H1 (cell line): ENCODE measurements at regions not wholly inside any gene's neighbourhood (a gene's known extent, or its start where the extent isn't known, plus 50 kb on each side); places are given as distances from the start of the nearest gene placed in this dataset.

Experiments used
- CTCF ChIA-PET: fragments of 300-600 bp; sonication (Branson Sonifier 250); formaldehyde crosslinking; loops from one replicate; lab custom pipeline; 2021; ENCODE audit not compliant: partially characterized antibody; lab: Charles Lee
- POLR2A ChIA-PET: fragments of 300-600 bp; sonication (Branson Sonifier 250); formaldehyde crosslinking; loops from one replicate; lab custom pipeline; 2021; ENCODE audit warnings: inconsistent platforms; ENCODE audit not compliant: partially characterized antibody; lab: Charles Lee
- DNase-seq, 2 experiments: peaks; one replicate each; pipeline versions ENCODE4 v3.0.0 to v3.0.0-alpha.2; 2010 to 2022; ENCODE audit warnings: low spot score in 2 of 2, low read depth in 1 of 2, mixed read lengths in 1 of 2
- FAIRE-seq: peaks from 2 replicates; lab custom pipeline; 2011; peaks lifted over from hg19 to GRCh38; lab: Jason Lieb, UNC
- H2AFZ ChIP-seq: 2 replicates; pipeline ENCODE4 v1.8.1; 2012; ENCODE audit warnings: low read length, inconsistent platforms
- H2AK5ac ChIP-seq: 2 replicates; pipeline ENCODE4 v1.6.1; 2013; ENCODE audit warnings: low read depth, low read length
- H2BK120ac ChIP-seq: replicated peaks from 2 replicates; pipeline ENCODE3; 2013; ENCODE audit warnings: low read depth, low read length, inconsistent platforms
- H2BK12ac ChIP-seq: 2 replicates; pipeline ENCODE4 v1.6.1; 2013; ENCODE audit warnings: low read depth, low read length
- H2BK15ac ChIP-seq: 2 replicates; pipeline ENCODE4 v1.6.1; 2013; ENCODE audit warnings: low read length
- H2BK20ac ChIP-seq: 2 replicates; pipeline ENCODE4 v1.6.1; 2013; ENCODE audit warnings: low read length
- H2BK5ac ChIP-seq: 2 replicates; pipeline ENCODE4 v1.6.1; 2013; ENCODE audit warnings: low read depth, low read length
- H3K14ac ChIP-seq: 2 replicates; pipeline ENCODE4 v1.6.1; 2013; ENCODE audit warnings: inconsistent platforms; ENCODE audit not compliant: insufficient read length
- H3K18ac ChIP-seq: 2 replicates; pipeline ENCODE4 v1.6.1; 2013; ENCODE audit warnings: low read length; ENCODE audit errors: extremely low read depth
- H3K23ac ChIP-seq: 2 replicates; pipeline ENCODE4 v1.6.1; 2013; ENCODE audit warnings: inconsistent platforms; ENCODE audit not compliant: insufficient read length
- H3K23me2 ChIP-seq: 2 replicates; pipeline ENCODE4 v1.6.1; 2013; ENCODE audit warnings: low read depth, low read length
- H3K27ac ChIP-seq: 2 replicates; pipeline ENCODE4 v1.6.1; 2011; ENCODE audit warnings: low read depth, low read length, inconsistent platforms
- H3K27me3 ChIP-seq, 4 experiments: replicated peaks in 1 of 4; 1 replicate in 1 of 4; 2 replicates in 3 of 4; pipeline versions ENCODE4 v1.6.1 to v1.8.1; 2011 to 2013; ENCODE audit warnings: low read length in 3 of 4, mild to moderate bottlenecking in 3 of 4, inconsistent platforms in 2 of 4, mixed read lengths in 2 of 4, moderate library complexity in 1 of 4; ENCODE audit not compliant: control insufficient read depth in 3 of 4, insufficient read depth in 3 of 4; ENCODE audit errors: extremely low read depth in 1 of 4
- H3K36me3 ChIP-seq, 4 experiments: 2 replicates each; pipeline versions ENCODE4 v1.6.1 to v1.8.1; 2011 to 2013; ENCODE audit warnings: mild to moderate bottlenecking in 4 of 4, low read length in 3 of 4, moderate library complexity in 2 of 4, control low read depth in 1 of 4, inconsistent platforms in 1 of 4; ENCODE audit not compliant: insufficient read depth in 4 of 4, control insufficient read depth in 2 of 4
- H3K4ac ChIP-seq: replicated peaks from 2 replicates; pipeline ENCODE3; 2013; ENCODE audit warnings: low read length, low read depth, mixed read lengths, inconsistent platforms; ENCODE audit not compliant: insufficient read length
- H3K4me1 ChIP-seq, 4 experiments: replicated peaks in 1 of 4; 1 replicate in 1 of 4; 2 replicates in 3 of 4; pipeline versions ENCODE4 v1.6.1 to v1.8.1; 2011 to 2013; ENCODE audit warnings: low read length in 3 of 4, inconsistent platforms in 2 of 4, mixed read lengths in 1 of 4; ENCODE audit not compliant: insufficient read depth in 4 of 4, control insufficient read depth in 3 of 4
- H3K4me2 ChIP-seq, 2 experiments: 2 replicates each; pipeline versions ENCODE4 v1.6.1 to v1.8.1; 2011 to 2013; ENCODE audit warnings: low read depth in 2 of 2, low read length in 2 of 2, control low read depth in 1 of 2, inconsistent platforms in 1 of 2, mild to moderate bottlenecking in 1 of 2; ENCODE audit not compliant: insufficient read depth in 1 of 2
- H3K4me3 ChIP-seq, 4 experiments: fragments of 200-600, 300-600 bp in 1 of 4; sonication (generic), shearing (Covaris generic), sonication (Bioruptor Twin) in 1 of 4; 2 replicates each; pipeline versions ENCODE4 v1.5.1 to v1.8.1; 2011 to 2016; ENCODE audit warnings: low read length in 4 of 4, low read depth in 3 of 4, control low read depth in 2 of 4, inconsistent platforms in 2 of 4, mild to moderate bottlenecking in 2 of 4, mixed read lengths in 1 of 4, moderate library complexity in 1 of 4; ENCODE audit not compliant: insufficient read depth in 2 of 4; ENCODE audit errors: extremely low read depth in 1 of 4
- H3K56ac ChIP-seq: replicated peaks from 2 replicates; pipeline ENCODE3; 2013; ENCODE audit warnings: low read depth, mild to moderate bottlenecking, mixed read lengths, low read length, inconsistent platforms; ENCODE audit not compliant: insufficient read length
- H3K79me1 ChIP-seq: 2 replicates; pipeline ENCODE4 v1.6.1; 2013; ENCODE audit warnings: low read depth, low read length, control low read depth
- H3K79me2 ChIP-seq, 2 experiments: 2 replicates each; pipeline versions ENCODE4 v1.6.1 to v1.8.1; 2012 to 2013; ENCODE audit warnings: low read length in 2 of 2, mild to moderate bottlenecking in 2 of 2, inconsistent platforms in 1 of 2; ENCODE audit not compliant: insufficient read depth in 2 of 2, control insufficient read depth in 1 of 2
- H3K9ac ChIP-seq, 4 experiments: replicated peaks in 1 of 4; 1 replicate in 1 of 4; 2 replicates in 3 of 4; pipeline versions ENCODE4 v1.6.1 to v1.8.1; 2011 to 2013; ENCODE audit warnings: low read depth in 3 of 4, low read length in 3 of 4, control low read depth in 2 of 4, mild to moderate bottlenecking in 2 of 4, moderate library complexity in 2 of 4, inconsistent platforms in 1 of 4; ENCODE audit errors: extremely low read depth in 1 of 4
- H3K9me3 ChIP-seq, 2 experiments: 2 replicates each; pipeline versions ENCODE4 v1.6.1 to v1.8.1; 2012 to 2013; ENCODE audit warnings: mild to moderate bottlenecking in 2 of 2, moderate library complexity in 2 of 2, control low read depth in 1 of 2, inconsistent platforms in 1 of 2, low read depth in 1 of 2, low read length in 1 of 2, mixed read lengths in 1 of 2; ENCODE audit not compliant: insufficient read depth in 2 of 2
- H4K20me1 ChIP-seq, 2 experiments: replicated peaks in 1 of 2; 2 replicates each; pipeline versions ENCODE3 to v1.8.1; 2011 to 2013; ENCODE audit warnings: inconsistent platforms in 2 of 2, low read length in 2 of 2, mild to moderate bottlenecking in 1 of 2; ENCODE audit not compliant: insufficient read depth in 2 of 2, control insufficient read depth in 1 of 2
- H4K5ac ChIP-seq: 2 replicates; pipeline ENCODE4 v1.6.1; 2013; ENCODE audit warnings: low read length, low read depth, mixed read lengths, inconsistent platforms; ENCODE audit not compliant: insufficient read length
- H4K8ac ChIP-seq: 2 replicates; pipeline ENCODE4 v1.8.0; 2013; ENCODE audit warnings: mild to moderate bottlenecking, moderate library complexity, low read length, inconsistent platforms; ENCODE audit not compliant: insufficient read depth; ENCODE audit errors: extremely low read depth
- H4K91ac ChIP-seq: replicated peaks from 2 replicates; pipeline ENCODE3; 2013; ENCODE audit warnings: low read length, mixed read lengths, inconsistent platforms; ENCODE audit not compliant: insufficient read length
- CHD1 ChIP-seq: IDR thresholded peaks from 2 replicates; pipeline ENCODE4 v1.6.1; 2012; ENCODE audit warnings: low read depth, low read length, improper control_type of control experiment
- CHD2 ChIP-seq: IDR thresholded peaks from 2 replicates; pipeline ENCODE4 v1.6.1; 2012; ENCODE audit warnings: low read length, improper control_type of control experiment
- E2F6 ChIP-seq: IDR thresholded peaks from 2 replicates; pipeline ENCODE4 v1.6.1; 2012; ENCODE audit warnings: inconsistent platforms
- GTF2F1 ChIP-seq: IDR thresholded peaks from 2 replicates; pipeline ENCODE4 v1.6.1; 2012; ENCODE audit warnings: low read depth, low read length, improper control_type of control experiment, borderline replicate concordance
- HDAC2 ChIP-seq, 2 experiments: fragments of 300-600 bp in 1 of 2; sonication (generic) in 1 of 2; IDR thresholded peaks; 2 replicates each; pipeline ENCODE4 v1.6.1; 2011 to 2012; ENCODE audit warnings: low read depth in 2 of 2, low read length in 2 of 2, mild to moderate bottlenecking in 2 of 2, moderate library complexity in 2 of 2, borderline replicate concordance in 1 of 2, inconsistent platforms in 1 of 2
- HDAC6 ChIP-seq: IDR thresholded peaks from one replicate; pipeline ENCODE4 v1.7.1; 2012; ENCODE audit warnings: low read depth, mild to moderate bottlenecking, inconsistent platforms, low read length, moderate library complexity
- KDM4A ChIP-seq: IDR thresholded peaks from one replicate; pipeline ENCODE4 v1.7.1; 2012; ENCODE audit warnings: low read depth, mild to moderate bottlenecking, moderate library complexity, low read length, inconsistent platforms; ENCODE audit not compliant: severe bottlenecking
- MAFK ChIP-seq: IDR thresholded peaks from 2 replicates; pipeline ENCODE4 v1.6.1; 2012; ENCODE audit warnings: low read depth, mild to moderate bottlenecking, improper control_type of control experiment, low read length
- NRF1 ChIP-seq: IDR thresholded peaks from 2 replicates; pipeline ENCODE4 v1.6.1; 2011; ENCODE audit warnings: mild to moderate bottlenecking, low read depth, low read length, improper control_type of control experiment
- POLR2AphosphoS5 ChIP-seq: IDR thresholded peaks from 2 replicates; pipeline ENCODE4 v1.6.1; 2011; ENCODE audit warnings: low read depth, low read length
- SIRT6 ChIP-seq: IDR thresholded peaks from one replicate; pipeline ENCODE4 v1.7.1; 2012; ENCODE audit warnings: low read length, inconsistent platforms
- SP1 ChIP-seq: IDR thresholded peaks from 2 replicates; pipeline ENCODE4 v1.6.1; 2011; ENCODE audit warnings: low read depth, low read length
- YY1 ChIP-seq: IDR thresholded peaks from 2 replicates; pipeline ENCODE4 v1.6.1; 2011; ENCODE audit warnings: low read depth, mild to moderate bottlenecking, low read length
- WGBS, 2 experiments: shearing (Covaris generic) in 1 of 2; methylation state at CpG; one replicate each; pipeline versions ENCODE4 v1.1.6 to v1.1.7; 2013 to 2015; ENCODE audit warnings: low lambda C conversion rate in 2 of 2, mixed read lengths in 2 of 2, inconsistent platforms in 1 of 2, low coverage in 1 of 2, missing lambda C conversion rate in 1 of 2; ENCODE audit not compliant: insufficient replicate concordance in 2 of 2, insufficient coverage in 1 of 2, insufficient read length in 1 of 2; ENCODE audit errors: extremely low coverage in 1 of 2, missing lambda C conversion rate in 1 of 2; 5-methylcytosine and 5-hydroxymethylcytosine counted together

GRCh38 chr12:92334552-92334951 is 188.9 kb upstream of the BTG1 start:
- POLR2A ChIA-PET, result no interaction called here
- no peak for DNase-seq

More at GRCh38 chr12:92334552-92334951, 188.9 kb upstream of the BTG1 start:
- H2BK20ac ChIP-seq, result no peak overlapping the region
- no peak overlapping the region for H4K8ac ChIP-seq
- no peak overlapping the region for H2BK15ac ChIP-seq
- no peak overlapping the region for H3K18ac ChIP-seq
- H3K79me2 ChIP-seq, result no peaks in the 10 kb centered on the region
- no peak overlapping the region for H3K14ac ChIP-seq
- no peaks in the 10 kb centered on the region for H4K20me1 ChIP-seq
- no peak overlapping the region for H3K23ac ChIP-seq
- no peak overlapping the region for H2BK12ac ChIP-seq
- H3K4me3 ChIP-seq, result no peak overlapping the region
- no peak for FAIRE-seq
- H3K4ac ChIP-seq, result no peak overlapping the region
- peaks cover 0 to 2% of the 10 kb centered on the region in 2 experiments; a peak in 1 of 4 replicates for H3K9me3 ChIP-seq
- no peaks in the 10 kb centered on the region for H3K79me1 ChIP-seq
- H3K4me1 ChIP-seq, result no peaks in the 10 kb centered on the region
- no peak overlapping the region for H2BK120ac ChIP-seq
- H2AFZ ChIP-seq, result no peak overlapping the region
- no peak overlapping the region for H4K5ac ChIP-seq
- no peaks in the 10 kb centered on the region for H3K23me2 ChIP-seq
- CTCF ChIA-PET, result no interaction called here
- H4K91ac ChIP-seq, result no peak overlapping the region
- H3K36me3 ChIP-seq, result no peaks in the 10 kb centered on the region
- no peak overlapping the region for H3K56ac ChIP-seq
- H2BK5ac ChIP-seq, result no peak overlapping the region
- TF ChIP-seq HDAC2 (IDR thresholded peaks at IDR 0.05; ENCODE audit: borderline replicate concordance in 1 of 2, low read depth in 2 of 2, low read length in 2 of 2), result no peak
- no peak for TF ChIP-seq MAFK
- no peak for TF ChIP-seq KDM4A
- TF ChIP-seq GTF2F1, result no peak
- TF ChIP-seq SIRT6, result no peak
- no peak for TF ChIP-seq YY1
- no peak for TF ChIP-seq CHD1
- no peak for TF ChIP-seq CHD2
- TF ChIP-seq SP1, result no peak
- no peak for TF ChIP-seq E2F6
- TF ChIP-seq NRF1, result no peak
- no peak for TF ChIP-seq POLR2AphosphoS5
- no peak for TF ChIP-seq HDAC6
- no peaks in the 10 kb centered on the region for H3K27me3 ChIP-seq
- H3K27ac ChIP-seq, result no peak overlapping the region
- no peak overlapping the region for H3K4me2 ChIP-seq
- 90% methylated on average over 4 of the region's 4 CpGs; no CpG with 5 or more reads in 1 of the 2 experiments for WGBS, 2 experiments
- H3K9ac ChIP-seq, result no peak overlapping the region
- H2AK5ac ChIP-seq, result no peak overlapping the region
